Muscle of back (tissue), 3 donors: ENCODE measurements at regions not wholly inside any gene's neighbourhood (a gene's known extent, or its start where the extent isn't known, plus 50 kb on each side); places are given as distances from the start of the nearest gene placed in this dataset.
"Not testable (repeated sequence)": the region's sequence is repeated elsewhere in the genome, so short reads cannot be mapped to it uniquely, and the experiment has no call there.

Source experiments
- DNase-seq, 3 donors: peaks; one replicate each; pipeline versions ENCODE4 v3.0.0 to v3.0.0-alpha.2; 2013

- DNase-seq, result no peak
Measured at GRCh38 chr1:19591482-19592091, 52.5 kb upstream of the NBL1 start.

DNA sequence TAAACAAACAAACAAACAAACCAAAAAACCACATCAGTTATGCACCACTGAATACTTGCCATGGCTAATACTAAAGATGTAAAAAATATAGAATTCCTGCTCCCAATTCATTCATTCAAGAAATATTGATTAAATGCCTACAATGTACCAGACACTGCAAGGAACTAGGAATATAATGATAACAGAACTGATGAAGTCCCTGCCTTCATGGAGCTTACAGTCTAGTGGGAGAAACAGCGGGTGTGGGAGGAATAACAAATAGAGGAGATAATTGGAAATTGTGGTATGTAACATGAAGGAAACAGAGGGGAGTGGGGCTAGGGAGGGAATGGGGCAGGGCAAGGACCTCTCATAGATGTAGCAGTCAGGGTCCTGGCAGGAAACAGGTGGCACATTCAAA is 58.6 kb upstream of the NBL1 start:
- no peak for DNase-seq

- DNase-seq, result no peak
Measured at GRCh38 chr1:19582318-19582717, 61.8 kb upstream of the NBL1 start.

DNA sequence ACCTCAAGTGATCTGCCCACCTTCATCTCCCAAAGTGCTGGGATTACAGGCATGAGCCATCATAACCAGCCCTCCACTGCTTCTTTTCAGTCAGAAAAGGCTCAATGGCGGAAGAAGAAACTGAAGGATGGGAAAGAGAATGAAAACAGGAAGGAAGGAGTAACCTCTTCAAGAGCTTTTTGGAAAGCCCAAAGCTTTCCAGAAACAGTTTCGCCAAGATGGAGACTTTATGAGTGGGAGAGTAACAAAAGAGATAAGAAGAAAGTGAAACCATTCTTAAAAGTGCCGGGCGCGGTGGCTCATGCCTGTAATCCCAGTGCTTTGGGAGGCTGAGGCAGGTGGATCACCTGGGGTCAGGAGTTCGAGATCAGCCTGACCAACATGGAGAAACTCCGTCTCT is 62.7 kb upstream of the NBL1 start:
- no peak for DNase-seq

- DNase-seq, result peak in 1 of 3 donors; percentile 28
Measured at GRCh38 chr1:19577561-19577960, 66.5 kb upstream of the NBL1 start.

- peak; percentile 77 to 92 (median 88) for DNase-seq
Measured at GRCh38 chr1:19577036-19577435, 67.1 kb upstream of the NBL1 start.

DNA sequence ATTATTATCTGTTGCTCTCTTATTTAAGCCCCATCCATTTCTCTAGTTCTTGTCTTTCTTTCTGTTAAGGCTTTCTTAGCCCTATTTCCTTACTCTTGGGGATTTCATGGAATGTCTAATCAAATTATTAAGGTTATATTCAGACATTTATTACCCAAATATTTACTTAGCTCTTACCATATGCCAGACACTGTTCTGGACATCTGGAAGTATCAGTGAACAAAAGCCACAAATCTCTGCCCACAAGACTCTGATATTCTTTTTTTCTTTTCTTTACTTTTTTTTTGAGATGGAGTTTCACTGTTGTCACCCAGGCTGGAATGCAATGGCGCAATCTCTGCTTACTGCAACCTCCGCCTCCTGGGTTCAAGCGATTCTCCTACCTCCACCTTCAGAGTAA is 74.3 kb upstream of the NBL1 start:
- no peak for DNase-seq

GRCh38 chr1:19567041-19567440 is 77.1 kb upstream of the NBL1 start:
- DNase-seq, result peak; percentile 40 to 78 (median 65)

DNA sequence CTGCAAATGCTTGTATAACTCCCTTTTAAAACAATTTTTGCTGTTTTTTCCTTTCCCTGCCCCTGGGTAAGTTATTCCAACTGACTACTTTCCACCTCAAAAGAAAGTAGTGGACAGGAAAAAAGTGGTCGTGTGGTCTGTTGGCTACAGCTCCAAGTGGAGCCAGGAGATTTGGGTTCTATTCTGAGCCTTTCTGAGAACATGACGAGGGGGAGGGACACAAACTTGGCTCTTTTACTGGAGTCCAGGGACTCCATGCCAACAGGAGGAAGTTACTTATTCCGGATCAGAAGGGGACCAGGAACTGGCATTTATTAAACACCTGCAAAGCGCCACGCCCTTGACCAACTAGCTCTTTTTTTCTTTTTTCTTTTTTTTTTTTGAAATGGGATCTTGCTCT is 79.0 kb upstream of the CAPZB start:
- DNase-seq, result peak in 2 of 3 donors; percentile 10 to 46

DNA sequence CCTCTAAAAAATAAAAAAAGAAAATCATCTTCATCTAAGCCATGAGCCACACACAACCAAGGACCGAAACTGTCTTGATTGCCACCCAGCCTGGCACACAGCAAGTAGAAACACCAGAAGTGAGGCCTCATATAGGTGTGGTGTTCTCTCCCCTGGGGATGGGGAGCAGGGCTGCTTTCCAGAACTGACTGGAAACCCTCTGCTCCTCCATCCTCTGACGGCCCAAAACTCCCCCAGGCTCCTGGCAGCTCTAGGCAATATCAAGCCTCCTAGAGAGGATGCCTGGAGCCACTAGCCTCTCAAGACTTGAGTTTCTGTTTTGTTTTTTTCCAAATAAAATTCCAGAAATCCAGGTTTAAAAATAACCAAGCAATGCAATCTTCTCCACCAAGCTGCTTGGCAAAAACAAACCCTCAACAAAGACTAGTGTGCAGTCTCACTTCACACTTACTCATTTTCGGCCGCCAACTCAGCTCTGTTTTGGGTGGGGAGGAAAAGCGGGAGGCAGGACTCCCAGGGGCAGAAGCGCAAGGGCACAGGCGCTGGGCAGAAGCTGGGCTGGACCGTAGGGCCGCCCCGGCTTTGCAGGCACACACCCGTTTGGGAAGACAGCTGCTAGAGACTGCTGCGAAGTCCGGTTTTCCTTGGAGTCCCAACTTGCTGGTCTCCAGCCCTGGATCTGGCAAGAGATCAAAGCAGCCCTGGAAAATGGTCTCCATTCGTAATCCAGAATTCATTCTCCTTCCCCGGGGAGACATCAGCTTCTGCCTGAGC is 78.2 kb upstream of the CAPZB start:
- peak; percentile 71 to 93 (median 89) for DNase-seq

- no peak for DNase-seq
Measured at GRCh38 chr1:19562847-19563246, 77.5 kb upstream of the CAPZB start.

- DNase-seq, result no peak
Measured at GRCh38 chr1:19560480-19560879, 75.1 kb upstream of the CAPZB start.

GRCh38 chr1:19559641-19560040 is 74.3 kb upstream of the CAPZB start:
- peak in 1 of 3 donors; percentile 45 for DNase-seq

DNA sequence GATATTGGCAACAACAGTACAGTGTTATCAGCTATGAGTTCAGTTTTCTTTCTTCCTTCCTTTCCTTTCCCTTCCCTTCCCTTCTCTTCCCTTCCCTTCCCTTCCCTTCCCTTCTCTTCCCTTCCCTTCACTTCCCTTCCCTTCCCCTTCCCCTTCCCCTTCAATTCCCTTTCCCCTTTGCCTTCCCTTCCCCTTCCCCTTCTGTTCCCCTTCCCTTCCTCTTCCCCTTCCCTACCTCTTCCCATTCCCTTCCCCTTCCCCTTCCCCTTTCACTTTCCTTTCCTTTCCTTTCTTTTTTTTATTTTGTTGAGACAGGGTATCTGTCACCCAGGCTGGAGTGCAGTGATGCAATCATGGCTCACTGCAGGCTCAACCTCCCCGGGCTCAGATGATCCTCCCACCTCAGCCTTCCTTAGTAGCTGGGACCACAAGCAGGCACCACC is 72.3 kb upstream of the CAPZB start:
- DNase-seq, result no peak

GRCh38 chr1:19554090-19554489 is 68.8 kb upstream of the CAPZB start:
- no peak for DNase-seq

- DNase-seq, result no peak
Measured at GRCh38 chr1:19552291-19553010, 67.1 kb upstream of the CAPZB start.

DNA sequence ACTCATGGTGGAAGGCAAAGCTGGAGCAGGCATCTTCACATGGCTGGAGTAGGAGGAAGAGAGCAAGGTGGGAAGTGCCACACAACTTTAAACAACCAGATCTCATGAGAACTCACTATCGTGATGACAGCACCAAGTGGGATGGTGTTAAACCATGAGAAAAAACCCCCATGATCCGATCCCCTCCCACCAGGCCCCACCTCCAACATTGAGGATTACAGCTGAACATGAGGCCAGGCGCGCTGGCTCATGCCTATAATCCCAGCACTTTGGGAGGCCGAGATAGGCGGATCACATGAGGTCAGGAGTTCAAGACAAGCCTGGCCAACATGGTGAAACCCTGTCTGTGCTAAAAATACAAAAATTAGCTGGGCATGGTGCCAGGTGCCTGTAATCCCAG is 66.5 kb upstream of the CAPZB start:
- DNase-seq, result not testable (repeated sequence)

DNA sequence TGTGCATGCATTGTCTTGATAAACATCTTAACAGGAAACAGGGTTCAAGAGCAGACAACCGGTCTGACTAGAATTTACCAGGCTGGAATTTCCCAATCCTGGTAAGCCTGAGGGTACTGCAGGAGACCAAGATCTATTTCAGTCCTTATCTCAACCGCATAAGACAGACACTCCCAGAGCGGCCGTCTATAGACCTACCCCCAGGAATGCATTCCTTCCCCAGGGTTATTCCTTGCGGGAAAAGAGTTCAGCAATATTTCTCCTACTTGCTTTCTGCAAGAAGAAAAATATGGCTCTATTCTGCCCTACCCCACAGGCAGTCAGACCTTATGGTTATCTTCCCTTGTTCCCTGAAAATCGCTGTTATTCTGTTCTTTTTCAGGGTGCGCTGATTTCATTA is 65.1 kb upstream of the CAPZB start:
- DNase-seq, result not testable (repeated sequence)

- no peak for DNase-seq
Measured at GRCh38 chr1:19547814-19548213, 62.5 kb upstream of the CAPZB start.

DNA sequence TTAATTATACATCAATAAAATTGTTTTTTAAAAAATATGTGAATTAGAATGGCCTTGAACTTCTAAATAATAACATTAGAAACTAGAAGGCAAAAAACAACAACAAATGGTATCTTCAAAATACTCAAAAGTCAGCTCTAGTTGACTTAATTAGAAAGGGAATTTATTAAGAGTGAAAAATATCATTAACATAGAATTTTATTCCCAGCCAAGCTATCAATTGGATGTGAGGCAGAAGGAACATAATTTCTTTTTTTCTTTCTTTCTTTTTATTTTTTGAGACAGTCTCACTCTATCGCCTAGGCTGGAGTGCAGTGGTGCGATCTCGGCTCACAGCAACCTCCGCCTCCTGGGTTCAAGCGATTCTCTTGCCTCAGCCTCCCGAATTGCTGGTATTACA is 51.2 kb upstream of the CAPZB start:
- DNase-seq, result no peak

DNA sequence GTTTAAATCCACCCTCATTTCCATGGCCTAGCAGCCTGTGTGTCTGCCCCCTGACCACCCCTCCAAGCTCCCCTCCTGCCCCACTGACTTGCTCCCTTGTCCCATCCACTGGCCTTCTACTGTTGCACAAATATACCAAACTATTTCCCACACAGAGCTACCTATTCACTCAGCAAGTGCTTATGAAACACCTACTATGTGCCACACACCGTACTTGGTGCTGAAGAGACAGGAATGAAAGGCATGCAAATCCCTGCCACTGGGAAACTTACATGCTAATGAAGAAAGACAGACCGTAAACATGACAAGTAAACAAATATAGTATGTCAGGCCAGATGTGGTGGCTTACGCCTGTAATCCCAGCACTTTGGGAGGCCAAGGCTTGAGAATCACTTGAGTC is 49.9 kb upstream of the CAPZB start:
- DNase-seq, result no peak
